ENCODE measurements at regions not wholly inside any gene's neighbourhood (a gene's known extent, or its start where the extent isn't known, plus 50 kb on each side); places are given as distances from the start of the nearest gene placed in this dataset.

- Histone ChIP-seq H3K9me3 (replicated peaks; ENCODE audit: control insufficient read depth, insufficient read depth, low read length) (no peaks in the 10 kb centered on the region; the same call in 2 of the 3 replicates), H3K4me3 (no peak overlapping the region), H3K27me3 (replicated peaks in 1 of 2; ENCODE audit: control insufficient read depth in 2 of 2, insufficient read depth in 2 of 2, low read length in 1 of 2) (no peaks in the 10 kb centered on the region; a peak in 1 of 4 replicates), H3K36me3 (ENCODE audit: control insufficient read depth in 2 of 2, insufficient read depth in 2 of 2, low read length in 1 of 2) (no peaks in the 10 kb centered on the region), H3K79me2 (ENCODE audit: control insufficient read depth, insufficient read depth, low read length) (no peaks in the 10 kb centered on the region), H4K20me1 (ENCODE audit: control insufficient read depth, insufficient read depth) (no peaks in the 10 kb centered on the region), H3K4me2 (ENCODE audit: control insufficient read depth, insufficient read depth) (no peak overlapping the region), H3K9ac (ENCODE audit: control insufficient read depth, insufficient read depth, low read length) (no peak overlapping the region), H3K4me1 (ENCODE audit: control insufficient read depth, insufficient read depth, low read length) (no peaks in the 10 kb centered on the region), H2AFZ (ENCODE audit: control insufficient read depth, low read depth, low read length) (no peak overlapping the region), H3K27ac (ENCODE audit: control insufficient read depth, insufficient read depth) (no peak overlapping the region)
- ChIA-PET CTCF (no interaction called here), RAD21 (ENCODE audit: unreplicated experiment) (no interaction called here), POLR2A (no interaction called here), SMC1A (ENCODE audit: uncharacterized antibody, unreplicated experiment) (no interaction called here)
- no TSS peak for BruUV-seq (replicated peaks)
- WGBS (ENCODE audit: insufficient coverage, insufficient replicate concordance, low lambda C conversion rate, missing lambda C conversion rate), result 0% methylated on average over 2 of the region's 2 CpGs
- no peak for DNase-seq (ENCODE audit: low read depth, low spot score)
- intact Hi-C loops (cut with micrococcal nuclease; ENCODE audit: unreplicated experiment), result no loop called here
- in situ Hi-C loops (cut with MboI), result no loop called here
- no peak for TF ChIP-seq ASH2L (IDR thresholded peaks at IDR 0.05; ENCODE audit: borderline replicate concordance, low read depth)
- no peak for TF ChIP-seq NR2C1 (IDR thresholded peaks at IDR 0.05)
- no peak for TF ChIP-seq SMAD1 (IDR thresholded peaks at IDR 0.05; ENCODE audit: low read depth, partially characterized antibody)
- no peak for TF ChIP-seq SMARCA5 (IDR thresholded peaks at IDR 0.05)
- no peak for TF ChIP-seq RFX5 (IDR thresholded peaks at IDR 0.05; ENCODE audit: low read depth, low read length)
- TF ChIP-seq IRF4 (IDR thresholded peaks at IDR 0.05; ENCODE audit: low read depth, low read length), result no peak
- TF ChIP-seq SREBF2 (IDR thresholded peaks at IDR 0.05; ENCODE audit: low read length), result no peak
- no peak for TF ChIP-seq SIN3A (IDR thresholded peaks at IDR 0.05; ENCODE audit: low read depth, low read length)
- TF ChIP-seq TARDBP (IDR thresholded peaks at IDR 0.05; ENCODE audit: borderline replicate concordance), result no peak
- no peak for TF ChIP-seq LARP7 (IDR thresholded peaks at IDR 0.05)
- no peak for ATAC-seq
- FAIRE-seq, result no peak
Observed at GRCh38 chr14:88950069-88950468, 125.6 kb downstream of the TTC8 start.

GRCh38 chr14:88951370-88951769, 126.9 kb downstream of the TTC8 start:
- intact Hi-C loops (cut with micrococcal nuclease; ENCODE audit: unreplicated experiment), result no loop called here
- H3K4me3 ChIP-seq, result no peak overlapping the region
- H3K9ac ChIP-seq (ENCODE audit: control insufficient read depth, insufficient read depth, low read length), result no peak overlapping the region
- WGBS (ENCODE audit: insufficient coverage, insufficient replicate concordance, low lambda C conversion rate, missing lambda C conversion rate), result 28% methylated on average over 3 of the region's 3 CpGs
- in situ Hi-C loops (cut with MboI), result no loop called here
- ChIA-PET CTCF (no interaction called here), RAD21 (ENCODE audit: unreplicated experiment) (no interaction called here), POLR2A (no interaction called here), SMC1A (ENCODE audit: uncharacterized antibody, unreplicated experiment) (no interaction called here)
- H3K27me3 ChIP-seq (replicated peaks in 1 of 2; ENCODE audit: control insufficient read depth in 2 of 2, insufficient read depth in 2 of 2, low read length in 1 of 2), result no peaks in the 10 kb centered on the region
- no peak overlapping the region for H3K27ac ChIP-seq (ENCODE audit: control insufficient read depth, insufficient read depth)
- H3K9me3 ChIP-seq (replicated peaks; ENCODE audit: control insufficient read depth, insufficient read depth, low read length), result no peaks in the 10 kb centered on the region; the same call in 2 of the 3 replicates
- FAIRE-seq (no peak), ATAC-seq (no peak), DNase-seq (ENCODE audit: low read depth, low spot score) (no peak)
- H2AFZ ChIP-seq (ENCODE audit: control insufficient read depth, low read depth, low read length), result no peak overlapping the region
- no peaks in the 10 kb centered on the region for H3K4me1 ChIP-seq (ENCODE audit: control insufficient read depth, insufficient read depth, low read length)
- BruUV-seq (replicated peaks), result no TSS peak
- H3K4me2 ChIP-seq (ENCODE audit: control insufficient read depth, insufficient read depth), result no peak overlapping the region
- no peaks in the 10 kb centered on the region for H3K36me3 ChIP-seq (ENCODE audit: control insufficient read depth in 2 of 2, insufficient read depth in 2 of 2, low read length in 1 of 2)
- H4K20me1 ChIP-seq (ENCODE audit: control insufficient read depth, insufficient read depth), result no peaks in the 10 kb centered on the region
- no peaks in the 10 kb centered on the region for H3K79me2 ChIP-seq (ENCODE audit: control insufficient read depth, insufficient read depth, low read length)
- no peak for TF ChIP-seq NFXL1 (IDR thresholded peaks at IDR 0.05; ENCODE audit: borderline replicate concordance)
- no peak for TF ChIP-seq TCF3 (IDR thresholded peaks at IDR 0.05; ENCODE audit: borderline replicate concordance, insufficient read depth, low read depth, low read length)
- no peak for TF ChIP-seq RAD51 (IDR thresholded peaks at IDR 0.05)
- TF ChIP-seq FOXK2 (IDR thresholded peaks at IDR 0.05), result no peak
- TF ChIP-seq ZNF207 (IDR thresholded peaks at IDR 0.05; ENCODE audit: borderline replicate concordance), result no peak
- TF ChIP-seq E2F8 (IDR thresholded peaks at IDR 0.05; ENCODE audit: low read depth, partially characterized antibody), result no peak
- TF ChIP-seq BCL3 (IDR thresholded peaks at IDR 0.05; ENCODE audit: borderline replicate concordance, insufficient read depth, low read depth, low read length, poor library complexity, severe bottlenecking), result no peak
